ENCODE measurements at regions not wholly inside any gene's neighbourhood (a gene's known extent, or its start where the extent isn't known, plus 50 kb on each side); places are given as distances from the start of the nearest gene placed in this dataset.

DNA sequence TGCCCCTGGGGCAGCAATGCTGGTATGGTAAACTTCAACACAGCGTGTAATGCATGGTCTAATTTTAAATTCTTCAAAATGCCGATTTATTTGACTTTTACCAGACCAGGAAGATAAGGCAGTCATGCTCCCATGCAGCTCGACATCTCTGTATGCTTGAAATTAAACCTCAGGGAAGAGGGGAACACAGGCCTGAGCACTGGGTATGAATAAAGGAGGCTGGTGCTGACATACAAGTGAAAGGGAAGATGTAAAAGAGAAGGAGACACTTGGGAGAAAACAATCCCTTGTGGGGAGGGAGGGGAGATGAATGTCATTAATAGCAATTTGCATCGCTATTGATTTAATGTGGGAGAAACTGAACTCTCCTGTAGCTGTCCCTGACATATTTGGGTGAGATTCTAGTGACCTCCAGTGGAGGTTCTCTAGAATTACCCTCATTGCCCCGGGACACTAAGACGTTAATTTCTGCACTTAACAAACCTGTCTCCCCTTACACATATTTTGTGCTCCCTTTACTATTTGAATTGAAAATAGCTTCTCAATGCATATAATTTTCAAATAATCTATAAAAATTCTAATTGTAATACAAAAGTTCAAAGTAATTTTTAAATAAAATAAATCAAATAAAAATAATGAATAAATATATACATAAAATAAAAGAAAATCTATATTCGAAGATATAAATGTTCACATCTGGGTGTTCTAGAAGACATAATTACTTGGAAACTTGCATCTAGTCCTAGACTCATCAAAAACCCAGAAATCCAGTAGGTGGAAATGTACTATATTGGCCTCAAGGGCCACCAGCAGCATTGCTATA lies 283.1 kb downstream of the LMX1A start:
- DNase-seq = no peak

DNA sequence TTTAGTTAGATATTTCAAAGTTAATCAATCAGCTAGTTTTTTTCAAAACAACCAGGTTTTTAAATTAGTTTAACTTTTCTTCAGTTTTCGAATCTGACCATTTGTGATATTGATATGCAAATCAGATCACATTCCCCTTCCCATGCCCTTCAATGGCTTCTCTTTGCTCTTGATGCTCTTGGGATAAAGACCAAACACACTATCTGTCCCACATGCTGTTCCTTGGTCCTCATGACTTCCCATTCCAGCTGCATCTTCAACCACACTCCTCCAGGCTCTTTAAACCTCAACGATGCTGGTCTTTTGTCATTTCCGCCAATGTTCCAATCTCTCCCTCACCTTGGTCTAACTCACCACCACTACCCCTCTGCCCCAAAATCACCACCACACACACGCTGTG lies 285.8 kb downstream of the LMX1A start:
- no peak for DNase-seq

DNA sequence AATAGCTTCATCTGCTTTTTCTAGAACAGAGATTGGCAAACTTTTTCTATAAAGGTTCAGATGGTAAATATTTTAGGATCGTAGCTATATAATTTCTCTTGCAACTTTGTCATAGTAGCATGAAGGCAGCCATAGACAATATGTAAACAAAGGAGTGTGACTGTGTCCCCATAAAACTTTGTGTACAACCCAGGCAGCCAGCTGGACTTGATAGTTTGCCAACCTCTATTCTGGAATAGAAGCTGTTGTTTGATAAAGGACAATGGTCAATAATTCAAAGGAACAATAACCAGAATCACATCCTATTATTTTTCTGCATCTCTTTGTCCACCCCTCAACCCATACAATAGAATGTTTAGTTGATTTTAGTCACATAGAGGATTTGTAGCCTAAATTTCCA lies 286.7 kb downstream of the LMX1A start:
- no peak for DNase-seq

DNA sequence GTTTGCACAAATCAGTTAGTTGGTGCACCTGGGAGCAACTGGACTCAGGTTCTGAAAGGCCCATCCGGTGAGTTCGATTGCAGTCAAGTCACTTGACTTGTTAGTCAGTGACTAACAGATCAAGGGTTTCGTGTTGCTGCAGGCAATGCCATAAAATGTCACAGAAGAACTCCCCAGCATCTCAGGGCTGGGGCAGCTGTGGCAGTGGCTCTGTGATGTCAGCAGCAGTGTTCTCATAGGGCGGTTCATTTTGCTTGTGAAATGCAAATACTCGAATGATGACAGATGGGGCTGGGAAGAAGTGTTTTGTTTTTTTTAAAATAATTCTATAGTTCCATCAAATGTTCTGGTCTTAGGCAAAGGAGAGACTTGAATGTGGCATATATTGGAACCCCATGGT lies 287.8 kb downstream of the LMX1A start:
- no peak for DNase-seq

DNA sequence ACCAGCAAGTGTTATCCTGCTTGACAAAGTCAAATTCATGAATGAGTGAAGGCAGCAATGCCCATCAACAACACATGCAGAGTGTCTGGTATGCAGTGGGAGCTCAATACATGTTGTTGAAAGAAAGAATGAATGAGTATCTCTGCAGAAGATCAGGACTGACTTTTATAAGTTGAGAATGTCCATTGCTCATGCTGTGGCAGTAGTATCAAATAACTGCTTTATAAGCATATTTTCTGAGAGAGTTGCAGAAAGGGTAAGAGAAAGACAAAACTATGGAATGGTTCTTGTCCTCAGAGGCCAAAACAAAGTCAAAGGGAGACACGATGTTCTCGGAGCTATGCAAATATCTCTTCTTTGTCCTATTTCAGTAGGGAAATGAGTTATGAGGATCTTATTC lies 288.7 kb downstream of the LMX1A start:
- DNase-seq = no peak

DNA sequence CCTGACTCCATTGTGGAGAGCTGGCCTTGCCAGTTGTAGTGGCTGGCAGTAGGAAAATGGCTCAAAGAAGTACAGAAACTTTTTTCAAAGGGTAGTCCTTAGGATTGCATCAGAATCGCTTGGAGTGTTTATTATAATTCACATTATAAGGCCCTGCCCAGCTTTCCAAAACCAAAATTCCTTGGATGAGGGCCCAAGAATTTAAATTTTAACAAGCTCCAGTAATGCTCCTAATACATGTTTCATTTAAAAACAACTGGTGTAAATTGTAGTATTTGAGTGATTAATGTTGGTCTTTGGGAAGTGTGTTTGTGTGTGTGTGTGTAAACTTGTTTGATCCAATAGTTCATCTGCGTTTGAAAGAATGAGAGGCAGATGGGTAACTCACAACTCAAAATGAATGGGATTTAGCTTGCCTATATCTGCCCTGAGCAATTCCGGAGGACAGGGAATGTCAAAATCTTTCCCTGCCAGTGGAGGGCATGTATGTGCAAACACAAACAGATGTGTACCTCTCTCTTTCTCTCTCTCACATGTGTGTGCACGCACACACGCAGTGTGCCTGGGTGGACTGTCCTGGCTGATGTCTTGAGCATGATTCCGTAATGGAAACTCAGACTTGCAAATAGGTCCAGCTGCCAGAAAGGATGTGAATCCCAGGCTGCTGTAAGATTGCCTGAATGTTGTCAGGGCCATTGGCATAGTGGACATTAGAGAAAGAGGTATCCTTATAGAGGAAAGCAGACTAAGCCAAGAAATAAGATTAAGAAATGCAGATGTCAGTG lies 293.1 kb downstream of the LMX1A start:
- no peak for DNase-seq

DNA sequence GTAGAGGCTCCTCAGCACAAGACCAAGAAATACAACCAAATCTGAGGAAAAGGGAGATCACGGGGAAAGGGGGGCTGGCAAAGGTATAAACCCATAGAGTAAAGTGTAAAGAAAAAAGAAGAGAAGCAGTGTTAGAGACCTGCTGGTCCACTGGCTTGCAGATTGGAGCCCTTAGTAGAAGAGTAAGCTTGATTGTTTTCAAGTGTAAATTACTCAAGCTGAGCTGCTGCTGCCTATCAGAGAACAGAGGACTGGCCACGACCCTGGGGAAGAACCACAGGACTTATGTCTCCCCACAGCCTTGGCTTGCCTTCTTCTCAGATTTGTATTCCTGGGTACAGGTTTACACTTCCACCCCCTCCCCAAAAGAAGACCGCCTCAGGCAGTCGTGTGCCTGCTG lies 294.2 kb downstream of the LMX1A start:
- no peak for DNase-seq

DNA sequence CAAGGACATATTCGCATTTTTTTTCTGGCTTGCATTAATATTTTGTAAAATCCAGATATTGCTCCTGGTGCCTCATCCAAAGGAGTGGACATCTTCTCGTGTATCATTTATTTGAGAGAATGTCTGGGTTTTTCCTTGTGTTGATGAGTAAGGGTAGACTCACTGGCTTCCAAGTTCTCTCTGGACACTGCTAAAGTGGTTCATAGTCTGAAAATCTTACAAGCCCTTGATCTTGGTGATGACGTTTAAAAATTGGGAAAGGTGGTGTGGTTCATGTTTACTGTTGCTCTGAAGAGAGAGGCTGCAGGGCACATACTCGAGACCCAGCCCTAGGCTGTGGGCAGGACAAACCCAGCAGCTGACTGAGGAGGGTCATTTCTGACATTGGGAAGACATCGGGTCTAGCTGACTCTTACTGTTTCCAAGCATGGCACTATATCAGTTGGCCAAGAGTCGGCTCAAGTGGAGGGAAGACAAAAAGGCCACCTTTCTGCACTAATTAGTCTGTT lies 296.2 kb downstream of the LMX1A start:
- no peak for DNase-seq

DNA sequence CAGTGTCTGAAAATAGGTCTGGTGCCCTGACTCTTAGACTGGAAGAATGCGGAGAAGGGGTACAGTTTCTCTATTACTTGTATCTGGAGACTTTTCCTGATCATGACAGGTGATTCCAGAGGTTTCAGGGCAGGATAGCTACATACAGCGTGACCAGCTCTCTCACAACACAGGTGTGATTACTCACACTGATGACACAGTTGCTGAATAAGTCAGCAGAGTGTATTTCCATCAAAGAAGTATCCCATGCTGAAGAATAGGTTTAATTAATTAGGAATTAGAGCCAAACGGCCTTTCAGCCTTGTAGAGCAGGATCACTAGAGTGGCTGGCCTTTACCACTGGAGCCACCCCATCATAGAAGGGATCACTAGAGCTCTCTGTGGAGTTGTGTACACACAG lies 298.6 kb downstream of the LMX1A start:
- DNase-seq = no peak

DNA sequence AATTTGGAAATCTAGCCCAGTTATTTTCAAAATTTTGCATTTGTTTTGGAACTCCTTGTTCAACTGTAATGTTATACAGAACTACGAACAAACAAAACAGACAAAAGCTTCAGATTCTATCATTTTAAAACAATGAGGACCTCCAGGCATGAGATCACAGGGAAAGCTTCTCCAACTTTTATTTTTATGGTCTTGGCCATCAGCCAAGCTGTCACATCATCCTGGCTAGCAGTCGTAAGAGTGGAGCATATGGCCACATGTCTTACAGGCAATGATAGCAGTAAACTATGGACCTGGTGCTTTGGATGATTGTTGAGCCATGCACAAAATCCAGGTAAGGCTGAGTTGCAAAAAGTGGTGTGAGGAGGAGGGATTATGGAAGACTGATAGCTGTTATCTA lies 299.6 kb downstream of the LMX1A start:
- DNase-seq = no peak

DNA sequence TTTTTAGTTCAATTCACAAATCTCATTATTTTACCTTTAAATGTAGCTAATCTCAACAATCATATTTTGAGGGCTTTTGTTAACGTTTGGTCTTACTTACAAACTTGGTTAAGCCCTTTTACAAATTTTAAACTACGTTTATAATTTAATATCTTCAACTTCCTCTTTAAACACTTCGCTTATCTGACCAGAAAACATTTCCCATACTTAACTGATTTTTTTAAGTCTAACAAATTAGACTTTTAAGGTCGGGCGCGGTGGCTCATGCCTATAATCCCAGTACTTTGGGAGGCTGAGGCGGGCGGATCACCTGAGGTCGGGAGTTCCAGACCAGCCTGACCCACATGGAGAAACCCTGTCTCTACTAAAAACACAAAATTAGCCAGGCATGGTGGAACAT lies 300.9 kb downstream of the LMX1A start:
- no peak for DNase-seq

DNA sequence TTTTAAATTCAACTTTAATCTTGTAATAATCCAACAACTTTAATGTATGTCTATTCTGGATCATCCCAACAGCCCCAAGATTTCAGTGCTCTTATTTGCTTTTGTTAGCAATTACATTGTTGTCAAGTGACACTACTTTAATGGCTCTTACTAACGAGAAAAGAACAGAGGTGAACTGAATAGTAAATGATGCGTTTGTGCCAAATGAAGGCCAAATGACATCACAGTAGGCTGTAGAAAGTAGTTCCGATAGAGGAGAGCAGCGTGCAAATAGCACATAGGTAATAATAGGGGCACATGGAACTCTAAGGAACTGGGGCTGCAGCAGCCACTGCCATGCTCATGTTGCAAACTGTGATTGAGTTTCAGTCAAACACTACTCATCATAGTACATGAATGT lies 301.9 kb downstream of the LMX1A start:
- no peak for DNase-seq

DNA sequence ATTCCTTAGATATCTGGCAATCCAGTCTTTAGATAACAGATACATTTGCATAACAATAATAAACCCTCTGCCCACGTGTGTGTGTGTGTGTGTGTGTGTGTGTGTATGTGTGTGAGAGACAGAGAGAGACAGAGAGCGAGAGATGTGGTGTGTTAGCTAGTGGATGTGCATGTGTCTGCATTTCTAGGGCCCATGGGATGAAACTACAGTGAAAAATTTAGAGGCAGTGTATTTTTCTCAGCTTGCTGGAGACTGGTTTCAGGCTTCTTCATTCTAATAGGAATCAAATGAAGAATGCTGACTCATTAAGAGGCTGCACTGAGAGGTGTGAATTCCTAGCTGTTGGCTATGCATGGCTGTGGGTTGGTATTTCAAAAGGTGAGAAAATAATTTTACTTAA lies 303.2 kb downstream of the LMX1A start:
- DNase-seq = no peak

DNA sequence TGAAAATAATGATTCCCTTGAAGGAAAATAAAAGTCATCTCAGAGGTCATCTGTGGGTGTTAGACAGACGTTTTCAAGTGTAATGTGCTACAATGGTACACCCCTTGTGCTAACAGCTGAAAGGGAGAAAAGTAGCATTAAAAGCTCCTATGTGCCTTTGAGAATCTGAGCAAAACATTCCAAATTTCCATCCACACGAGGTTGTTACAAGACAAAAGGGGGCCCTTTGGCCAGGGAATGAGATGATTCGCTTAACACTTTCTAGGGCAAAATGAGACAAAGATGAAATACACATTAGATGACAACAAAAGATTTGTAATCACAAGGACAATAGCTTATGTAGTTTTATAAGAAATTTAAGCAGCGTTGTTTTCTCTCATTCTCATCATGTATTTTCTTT lies 303.6 kb downstream of the LMX1A start:
- DNase-seq = no peak

DNA sequence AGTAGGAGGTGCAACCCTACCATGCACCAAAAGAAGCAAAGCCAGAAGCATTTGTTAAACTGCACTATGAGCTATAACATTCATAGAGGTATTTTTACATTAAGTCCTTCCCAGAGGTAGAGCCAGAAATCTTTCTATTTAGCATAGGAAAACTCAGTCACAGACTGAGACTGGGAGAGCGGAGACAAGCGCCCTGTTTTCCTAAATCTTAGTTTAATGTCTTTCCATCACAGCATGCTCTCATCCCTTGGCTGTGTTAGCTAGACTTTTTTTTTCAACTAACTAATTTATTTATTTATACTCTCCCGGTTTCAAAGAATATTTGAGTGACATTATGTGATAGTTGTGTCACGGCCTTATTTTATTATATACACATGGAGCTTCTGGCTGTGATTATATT lies 304.1 kb downstream of the LMX1A start:
- no peak for DNase-seq

DNA sequence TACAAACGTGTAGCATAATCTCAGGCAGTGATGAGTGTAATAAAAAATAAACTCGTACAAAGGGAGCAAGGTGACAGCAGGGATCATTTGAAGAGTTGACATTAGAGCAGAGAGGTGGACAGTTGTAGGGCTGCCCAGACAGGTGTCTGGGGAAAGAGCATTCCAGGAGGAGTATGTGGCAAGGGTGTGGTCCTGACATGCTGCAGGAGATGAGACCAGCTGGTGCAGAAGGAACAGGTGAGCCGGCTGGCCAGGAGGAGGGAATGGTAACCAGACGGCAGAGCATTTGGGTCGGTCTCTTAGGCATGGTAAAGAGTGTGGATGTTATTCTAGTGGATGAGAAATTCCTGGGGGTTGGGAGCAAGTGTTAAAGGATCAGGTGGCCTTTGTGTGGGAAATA lies 306.3 kb downstream of the LMX1A start:
- no peak for DNase-seq

DNA sequence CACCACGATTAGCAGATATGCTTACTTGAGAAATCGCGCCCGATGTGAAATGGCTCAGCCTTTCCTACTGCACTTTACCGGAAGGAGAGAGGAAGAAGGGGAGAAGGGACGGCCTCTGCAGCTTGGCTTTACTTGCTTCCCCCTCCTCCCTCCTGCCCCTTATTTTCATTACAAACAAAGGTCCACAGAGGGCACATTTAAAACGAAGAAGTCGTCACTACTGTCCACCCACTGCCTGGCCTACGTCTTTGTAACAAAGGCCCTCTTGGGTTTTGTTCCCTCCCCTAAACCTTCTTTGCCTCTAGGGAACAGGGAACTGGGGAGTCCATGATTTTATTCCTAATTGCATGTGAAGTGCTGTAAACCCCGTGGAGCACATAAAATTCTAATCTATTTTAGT lies 308.5 kb downstream of the LMX1A start:
- DNase-seq = no peak

DNA sequence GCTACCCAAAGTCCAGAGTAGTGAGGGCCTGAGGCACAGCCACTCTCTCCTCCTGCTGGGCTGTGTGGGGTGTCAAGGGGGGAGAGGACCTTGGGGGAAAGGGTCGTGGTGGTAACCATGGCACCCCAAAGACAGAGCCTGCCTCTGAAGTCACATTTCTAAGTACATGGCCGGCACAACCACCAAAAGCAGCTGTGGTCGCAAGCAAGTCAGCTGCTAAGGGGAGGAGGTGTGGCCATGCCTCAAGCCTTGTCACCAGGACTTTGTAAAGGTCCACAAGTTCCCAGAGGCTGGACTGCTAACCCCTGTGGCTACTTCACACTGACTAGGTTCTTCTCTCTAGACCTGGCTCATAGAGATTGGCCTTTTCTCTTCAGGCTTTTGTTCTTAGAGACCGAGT lies 310.6 kb downstream of the LMX1A start:
- no peak for DNase-seq

DNA sequence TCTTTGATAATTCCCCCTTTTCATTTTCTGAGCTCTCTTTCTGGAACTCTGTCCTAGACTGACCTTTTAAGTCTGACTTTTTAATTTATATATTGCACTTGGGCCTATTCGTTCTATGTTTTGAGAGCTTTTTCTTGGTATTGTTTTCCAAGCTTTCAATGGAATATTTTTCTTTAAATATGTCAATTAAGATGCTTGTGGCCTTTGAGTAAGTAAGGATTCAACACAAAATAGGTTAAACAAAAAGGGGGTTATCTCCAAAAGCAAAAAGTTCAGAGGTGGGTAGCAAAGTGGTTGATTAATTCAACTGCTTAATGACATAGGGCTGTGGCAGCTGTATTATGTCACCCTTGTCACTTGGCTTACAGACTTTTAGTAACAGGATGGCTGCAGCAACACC lies 315.9 kb downstream of the LMX1A start:
- no peak for DNase-seq

DNA sequence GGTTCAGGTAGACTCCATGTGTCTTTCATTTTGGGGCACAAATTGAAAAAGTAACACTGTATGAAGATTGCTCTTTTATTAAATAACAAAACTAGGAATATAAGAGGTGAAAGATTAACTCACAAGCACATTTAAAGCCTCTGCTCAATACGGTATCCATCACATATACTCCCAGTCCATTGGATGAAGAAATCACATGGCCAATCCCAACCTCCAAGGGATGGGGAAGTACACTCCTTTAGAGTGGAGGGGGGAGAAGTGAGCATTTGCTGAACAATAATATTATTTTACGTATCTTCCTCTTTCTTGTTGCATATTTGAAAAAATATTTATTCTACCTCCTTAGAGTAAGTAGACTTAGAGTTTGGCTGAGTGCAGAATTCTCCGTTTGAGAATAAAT lies 316.5 kb downstream of the LMX1A start:
- DNase-seq = no peak

DNA sequence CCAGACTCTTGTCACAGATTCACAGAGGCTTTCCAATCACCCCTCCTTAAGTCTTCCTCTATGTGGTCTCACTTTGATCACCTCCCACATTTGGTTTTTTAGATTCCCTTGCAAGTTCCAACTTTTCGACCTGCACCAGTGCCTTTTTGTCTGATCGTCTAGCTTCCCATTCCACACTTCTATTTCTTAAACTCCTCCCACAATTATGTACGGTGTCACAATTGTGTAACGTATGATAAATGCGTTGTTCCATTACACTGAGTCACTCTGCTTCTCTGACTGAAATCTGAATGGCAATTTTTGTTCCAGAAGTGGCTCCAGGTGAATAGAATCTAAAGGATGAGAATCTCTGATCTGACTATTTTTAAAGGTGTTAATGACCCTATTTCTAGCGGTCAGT lies 320.1 kb downstream of the LMX1A start:
- no peak for DNase-seq

DNA sequence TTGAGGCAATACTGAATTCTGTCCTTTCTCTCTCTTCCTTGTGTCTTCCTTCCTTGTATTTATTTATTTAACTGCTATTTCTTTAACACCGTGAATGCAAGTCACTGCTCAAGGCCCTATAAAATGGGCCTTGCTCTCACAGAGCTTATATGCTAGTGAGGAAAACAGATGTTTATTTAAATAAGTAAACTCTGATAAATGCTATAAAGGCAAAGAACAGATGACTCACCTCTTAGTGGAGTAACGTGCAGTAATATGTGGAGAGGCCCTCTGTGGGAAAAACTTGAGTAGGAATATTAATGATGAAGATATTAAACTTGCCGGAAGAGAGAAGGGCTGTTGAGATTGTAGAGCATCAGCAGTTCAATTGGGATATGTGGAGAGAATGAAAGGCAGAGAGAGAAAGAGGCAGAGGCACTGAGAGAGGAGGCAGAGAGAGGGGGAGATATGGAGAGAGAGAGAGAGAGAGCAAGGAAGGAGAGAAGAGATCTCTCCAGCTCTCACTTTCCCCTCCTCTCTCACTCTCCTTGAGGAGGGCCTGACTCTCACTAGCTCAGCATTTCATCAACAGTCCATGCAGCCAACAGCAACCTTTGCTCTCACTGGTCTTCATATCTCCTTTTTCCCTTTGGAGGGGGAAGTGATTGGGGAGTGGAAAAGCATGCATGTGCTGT lies 322.2 kb downstream of the LMX1A start:
- DNase-seq = no peak

DNA sequence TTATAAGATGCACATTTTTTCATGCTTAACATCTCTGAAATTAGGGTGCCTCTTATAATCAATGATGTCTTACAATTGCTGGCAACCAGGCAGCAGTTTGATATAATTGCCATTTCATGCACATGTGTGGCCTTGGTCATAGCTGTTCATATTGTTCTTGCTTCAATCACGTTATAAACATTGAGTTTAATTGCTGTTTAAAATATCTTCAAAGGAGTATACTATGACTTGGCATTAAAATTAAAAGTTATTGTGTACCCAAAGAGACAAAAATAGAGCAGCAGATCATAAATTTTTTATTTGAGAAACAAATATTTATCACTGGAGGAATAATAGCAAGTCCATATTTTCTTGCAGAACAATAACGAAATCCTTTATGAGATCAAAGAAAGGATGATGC lies 325.5 kb downstream of the LMX1A start:
- DNase-seq = no peak

DNA sequence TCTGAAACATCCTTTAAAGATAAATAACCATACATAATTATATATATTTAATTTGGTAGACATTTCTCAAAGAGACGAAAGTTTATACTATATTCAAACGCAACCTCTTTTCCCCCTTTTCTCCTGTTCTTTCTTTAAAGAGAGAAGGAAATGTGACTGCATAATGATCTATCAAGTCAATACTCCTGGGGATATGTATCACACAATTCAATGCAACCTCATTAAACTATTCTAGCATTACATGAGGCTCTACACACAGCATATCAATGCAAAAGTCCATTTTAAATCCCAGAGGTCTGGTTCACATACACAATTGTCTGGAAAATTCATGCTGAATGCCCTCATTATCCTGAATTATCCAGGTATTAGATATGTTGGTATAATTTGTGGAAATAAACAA lies 330.7 kb downstream of the LMX1A start:
- DNase-seq = no peak

Data from stimulated activated CD4-positive, alpha-beta T cell treated with anti-CD3 and anti-CD28 coated beads, Interleukin-4, amount 100 ng/mL, for 1 hour (primary cell).